ENCODE measurements at regions not wholly inside any gene's neighbourhood (a gene's known extent, or its start where the extent isn't known, plus 50 kb on each side); places are given as distances from the start of the nearest gene placed in this dataset.

GRCh38 chr4:126168484-126168883, 853.7 kb downstream of the FAT4 start:
- TF ChIP-seq POLR2A (IDR thresholded peaks at IDR 0.05) = no peak
- TF ChIP-seq EP300 (IDR thresholded peaks at IDR 0.05) = no peak
- TF ChIP-seq CTCF (IDR thresholded peaks at IDR 0.05) = no peak
